ENCODE measurements at regions not wholly inside any gene's neighbourhood (a gene's known extent, or its start where the extent isn't known, plus 50 kb on each side); places are given as distances from the start of the nearest gene placed in this dataset.
"Not testable (repeated sequence)": the region's sequence is repeated elsewhere in the genome, so short reads cannot be mapped to it uniquely, and the experiment has no call there.

GRCh38 chr9:87020169-87020950 is 73.1 kb upstream of the GAS1 start:
- Histone ChIP-seq H3K27ac (replicated peaks; ENCODE audit: low read length) (no peak overlapping the region), H2AFZ (ENCODE audit: low read length) (no peak overlapping the region), H3K9me3 (replicated peaks in 1 of 2; ENCODE audit: control insufficient read depth in 2 of 2, insufficient read depth in 1 of 2, low read depth in 1 of 2, low read length in 2 of 2) (peaks cover 0 to 2% of the 10 kb centered on the region in 2 donors), H2BK15ac (ENCODE audit: low read length) (no peak overlapping the region), H3K4me3 (ENCODE audit: low read length in 2 of 2) (no peak overlapping the region), H3K4me1 (ENCODE audit: control insufficient read depth in 2 of 2, insufficient read depth in 1 of 2, low read depth in 1 of 2, low read length in 2 of 2) (peaks cover 0 to 5% of the 10 kb centered on the region in 2 donors), H2BK12ac (ENCODE audit: low read length) (no peak overlapping the region), H3K4ac (ENCODE audit: low read length) (no peak overlapping the region), H4K8ac (ENCODE audit: low read depth, low read length) (no peak overlapping the region), H3K18ac (ENCODE audit: low read length) (no peak overlapping the region), H2BK5ac (ENCODE audit: low read length) (no peak overlapping the region), H3K79me1 (ENCODE audit: low read depth, low read length) (no peaks in the 10 kb centered on the region), H3K36me3 (replicated peaks in 1 of 2; ENCODE audit: control insufficient read depth in 2 of 2, insufficient read depth in 2 of 2, low read length in 2 of 2) (no peaks in the 10 kb centered on the region), H4K91ac (ENCODE audit: low read depth, low read length, poor library complexity) (no peak overlapping the region), H2BK120ac (ENCODE audit: low read depth, low read length) (no peak overlapping the region), H3K4me2 (ENCODE audit: insufficient read depth, low read length, poor library complexity, severe bottlenecking) (no peak overlapping the region), H3K27me3 (ENCODE audit: control insufficient read depth in 3 of 3, insufficient read depth in 3 of 3, low read depth in 1 of 3, low read length in 3 of 3) (no peaks in the 10 kb centered on the region), H2AK5ac (ENCODE audit: low read depth, low read length) (no peak overlapping the region), H3K9ac (ENCODE audit: low read depth, low read length, poor library complexity) (no peak overlapping the region), H3K23ac (ENCODE audit: low read depth, low read length, poor library complexity) (no peak overlapping the region), H3K14ac (ENCODE audit: low read length) (no peak overlapping the region)
- no CpG with 5 or more reads among the region's 4 CpGs for WGBS, 2 donors (ENCODE audit: extremely low coverage in 2 of 2, insufficient read length in 2 of 2, insufficient replicate concordance in 1 of 2)
- DNase-seq (ENCODE audit: low spot score): no peak

- Histone ChIP-seq H3K18ac (ENCODE audit: low read length) (no peak overlapping the region), H4K8ac (ENCODE audit: low read depth, low read length) (no peak overlapping the region), H2BK120ac (ENCODE audit: low read depth, low read length) (no peak overlapping the region), H3K9me3 (replicated peaks in 1 of 2; ENCODE audit: control insufficient read depth in 2 of 2, insufficient read depth in 1 of 2, low read depth in 1 of 2, low read length in 2 of 2) (peaks cover 0 to 2% of the 10 kb centered on the region in 2 donors), H3K27ac (replicated peaks; ENCODE audit: low read length) (no peak overlapping the region), H2AFZ (ENCODE audit: low read length) (no peak overlapping the region), H2BK12ac (ENCODE audit: low read length) (no peak overlapping the region), H2BK15ac (ENCODE audit: low read length) (no peak overlapping the region), H3K23ac (ENCODE audit: low read depth, low read length, poor library complexity) (no peak overlapping the region), H4K91ac (ENCODE audit: low read depth, low read length, poor library complexity) (no peak overlapping the region), H3K4me3 (ENCODE audit: low read length in 2 of 2) (no peak overlapping the region), H3K4me1 (ENCODE audit: control insufficient read depth in 2 of 2, insufficient read depth in 1 of 2, low read depth in 1 of 2, low read length in 2 of 2) (peaks cover 0 to 5% of the 10 kb centered on the region in 2 donors), H2AK5ac (ENCODE audit: low read depth, low read length) (no peak overlapping the region), H3K4me2 (ENCODE audit: insufficient read depth, low read length, poor library complexity, severe bottlenecking) (no peak overlapping the region), H2BK5ac (ENCODE audit: low read length) (no peak overlapping the region), H3K27me3 (ENCODE audit: control insufficient read depth in 3 of 3, insufficient read depth in 3 of 3, low read depth in 1 of 3, low read length in 3 of 3) (no peaks in the 10 kb centered on the region), H3K36me3 (replicated peaks in 1 of 2; ENCODE audit: control insufficient read depth in 2 of 2, insufficient read depth in 2 of 2, low read length in 2 of 2) (no peaks in the 10 kb centered on the region), H3K79me1 (ENCODE audit: low read depth, low read length) (no peaks in the 10 kb centered on the region), H3K14ac (ENCODE audit: low read length) (no peak overlapping the region), H3K4ac (ENCODE audit: low read length) (no peak overlapping the region), H3K9ac (ENCODE audit: low read depth, low read length, poor library complexity) (no peak overlapping the region)
- DNase-seq (ENCODE audit: low spot score): no peak
- no CpG with 5 or more reads among the region's 1 CpG for WGBS, 2 donors (ENCODE audit: extremely low coverage in 2 of 2, insufficient read length in 2 of 2, insufficient replicate concordance in 1 of 2)
Observed at GRCh38 chr9:87022178-87022577, 74.9 kb upstream of the GAS1 start.

GRCh38 chr9:87026204-87026603 is 78.9 kb upstream of the GAS1 start:
- DNase-seq (ENCODE audit: low spot score): no peak
- Histone ChIP-seq H3K14ac (ENCODE audit: low read length) (no peak overlapping the region), H3K36me3 (replicated peaks in 1 of 2; ENCODE audit: control insufficient read depth in 2 of 2, insufficient read depth in 2 of 2, low read length in 2 of 2) (no peaks in the 10 kb centered on the region), H3K4me3 (ENCODE audit: low read length in 2 of 2) (no peak overlapping the region), H3K9me3 (replicated peaks in 1 of 2; ENCODE audit: control insufficient read depth in 2 of 2, insufficient read depth in 1 of 2, low read depth in 1 of 2, low read length in 2 of 2) (peaks cover 0 to 2% of the 10 kb centered on the region in 2 donors), H3K4me1 (ENCODE audit: control insufficient read depth in 2 of 2, insufficient read depth in 1 of 2, low read depth in 1 of 2, low read length in 2 of 2) (peaks cover 0 to 3% of the 10 kb centered on the region in 2 donors), H4K91ac (ENCODE audit: low read depth, low read length, poor library complexity) (no peak overlapping the region), H3K27ac (replicated peaks; ENCODE audit: low read length) (no peak overlapping the region), H4K8ac (ENCODE audit: low read depth, low read length) (no peak overlapping the region), H3K9ac (ENCODE audit: low read depth, low read length, poor library complexity) (no peak overlapping the region), H3K27me3 (ENCODE audit: control insufficient read depth in 3 of 3, insufficient read depth in 3 of 3, low read depth in 1 of 3, low read length in 3 of 3) (no peaks in the 10 kb centered on the region), H3K4me2 (ENCODE audit: insufficient read depth, low read length, poor library complexity, severe bottlenecking) (no peak overlapping the region), H3K4ac (ENCODE audit: low read length) (no peak overlapping the region), H2BK15ac (ENCODE audit: low read length) (no peak overlapping the region), H2BK12ac (ENCODE audit: low read length) (no peak overlapping the region), H3K18ac (ENCODE audit: low read length) (no peak overlapping the region), H3K23ac (ENCODE audit: low read depth, low read length, poor library complexity) (no peak overlapping the region), H2BK5ac (ENCODE audit: low read length) (no peak overlapping the region), H3K79me1 (ENCODE audit: low read depth, low read length) (no peaks in the 10 kb centered on the region), H2BK120ac (ENCODE audit: low read depth, low read length) (no peak overlapping the region), H2AK5ac (ENCODE audit: low read depth, low read length) (no peak overlapping the region), H2AFZ (ENCODE audit: low read length) (no peak overlapping the region)

- H2BK15ac ChIP-seq (ENCODE audit: low read length); H3K36me3 ChIP-seq (replicated peaks in 1 of 2; ENCODE audit: control insufficient read depth in 2 of 2, insufficient read depth in 2 of 2, low read length in 2 of 2); H2AK5ac ChIP-seq (ENCODE audit: low read depth, low read length); H2BK12ac ChIP-seq (ENCODE audit: low read length); H3K18ac ChIP-seq (ENCODE audit: low read length); H3K4me3 ChIP-seq (ENCODE audit: low read length in 2 of 2); H4K8ac ChIP-seq (ENCODE audit: low read depth, low read length); H3K79me1 ChIP-seq (ENCODE audit: low read depth, low read length); H3K14ac ChIP-seq (ENCODE audit: low read length); H3K4ac ChIP-seq (ENCODE audit: low read length); H4K91ac ChIP-seq (ENCODE audit: low read depth, low read length, poor library complexity); H3K23ac ChIP-seq (ENCODE audit: low read depth, low read length, poor library complexity); DNase-seq (ENCODE audit: low spot score); H2BK120ac ChIP-seq (ENCODE audit: low read depth, low read length); H2BK5ac ChIP-seq (ENCODE audit: low read length); H3K9ac ChIP-seq (ENCODE audit: low read depth, low read length, poor library complexity); H3K9me3 ChIP-seq (replicated peaks in 1 of 2; ENCODE audit: control insufficient read depth in 2 of 2, insufficient read depth in 1 of 2, low read depth in 1 of 2, low read length in 2 of 2); H3K4me1 ChIP-seq (ENCODE audit: control insufficient read depth in 2 of 2, insufficient read depth in 1 of 2, low read depth in 1 of 2, low read length in 2 of 2); H3K4me2 ChIP-seq (ENCODE audit: insufficient read depth, low read length, poor library complexity, severe bottlenecking); H2AFZ ChIP-seq (ENCODE audit: low read length); H3K27ac ChIP-seq (replicated peaks; ENCODE audit: low read length); H3K27me3 ChIP-seq (ENCODE audit: control insufficient read depth in 3 of 3, insufficient read depth in 3 of 3, low read depth in 1 of 3, low read length in 3 of 3): not testable (repeated sequence)
- no CpG with 5 or more reads among the region's 4 CpGs for WGBS, 2 donors (ENCODE audit: extremely low coverage in 2 of 2, insufficient read length in 2 of 2, insufficient replicate concordance in 1 of 2)
Observed at GRCh38 chr9:87028836-87029235, 81.5 kb upstream of the GAS1 start.

All from neuronal stem cell (in vitro differentiated cells).